IMR-90 (cell line): ENCODE measurements at regions not wholly inside any gene's neighbourhood (a gene's known extent, or its start where the extent isn't known, plus 50 kb on each side); places are given as distances from the start of the nearest gene placed in this dataset.

Experiments
- ATAC-seq: fragments of 200-7000 bp; cut with Tn5 transposase; 2 replicates; pipeline ENCODE4 v1.9.1; 2020; ENCODE audit warnings: low read depth, mild to moderate bottlenecking, moderate library complexity
- BruUV-seq: library from RNA; stranded (reverse); fragments of 400-500 nt; replicated peaks from 2 replicates; lab custom pipeline; 2021; lab: Mats Ljungman, UMichigan
- CTCF ChIA-PET: fragments of 300-600 bp; formaldehyde crosslinking; extraction: SDS; loops from one replicate; lab custom pipeline; 2021; ENCODE audit warnings: antibody characterized with exemption; lab: Yijun Ruan, JAX
- POLR2A ChIA-PET: fragments of 300-600 bp; sonication (Branson Sonifier 250); formaldehyde crosslinking; loops from one replicate; lab custom pipeline; 2022; ENCODE audit warnings: antibody characterized with exemption; ENCODE audit not compliant: unreplicated experiment; lab: Charles Lee
- DNase-seq: peaks from one replicate; pipeline ENCODE4 v3.0.0; 2013
- H2AFZ ChIP-seq: replicated peaks from 2 replicates; pipeline ENCODE3; 2013; ENCODE audit warnings: low read length, mild to moderate bottlenecking; ENCODE audit not compliant: poor library complexity
- H2AK5ac ChIP-seq: 2 replicates; pipeline ENCODE4 v1.6.1; 2013; ENCODE audit warnings: low read depth, low read length, inconsistent platforms
- H2AK9ac ChIP-seq: replicated peaks from 2 replicates; pipeline ENCODE3; 2013; ENCODE audit warnings: mild to moderate bottlenecking, low read depth, low read length, moderate library complexity; ENCODE audit not compliant: poor library complexity
- H2BK120ac ChIP-seq: 2 replicates; pipeline ENCODE4 v1.6.1; 2013; ENCODE audit warnings: low read depth, low read length, inconsistent platforms
- H2BK15ac ChIP-seq: 3 replicates; pipeline ENCODE4 v1.6.1; 2013; ENCODE audit warnings: low read depth, low read length, inconsistent platforms
- H2BK20ac ChIP-seq: 2 replicates; pipeline ENCODE4 v1.6.1; 2013; ENCODE audit warnings: low read depth, mild to moderate bottlenecking, inconsistent platforms, low read length, moderate library complexity
- H2BK5ac ChIP-seq: 2 replicates; pipeline ENCODE4 v1.6.1; 2013; ENCODE audit warnings: mild to moderate bottlenecking, low read depth, low read length, inconsistent platforms; ENCODE audit not compliant: poor library complexity, severe bottlenecking
- H3K14ac ChIP-seq: replicated peaks from 2 replicates; pipeline ENCODE4 v1.6.1; 2013; ENCODE audit warnings: low read depth, low read length, inconsistent platforms
- H3K18ac ChIP-seq: 2 replicates; pipeline ENCODE4 v1.6.1; 2013; ENCODE audit warnings: low read depth, low read length, control low read depth
- H3K23ac ChIP-seq: 2 replicates; pipeline ENCODE4 v1.6.1; 2013; ENCODE audit warnings: low read depth, low read length, inconsistent platforms
- H3K27ac ChIP-seq: 2 replicates; pipeline ENCODE4 v1.5.1; 2013; ENCODE audit warnings: mild to moderate bottlenecking, control low read depth, low read length; ENCODE audit not compliant: insufficient read depth
- H3K27me3 ChIP-seq: 2 replicates; pipeline ENCODE4 v1.6.1; 2013; ENCODE audit warnings: low read length; ENCODE audit not compliant: control insufficient read depth, insufficient read depth
- H3K36me3 ChIP-seq: 2 replicates; pipeline ENCODE4 v1.6.1; 2013; ENCODE audit warnings: low read length, mixed read lengths; ENCODE audit not compliant: control insufficient read depth, insufficient read depth
- H3K4ac ChIP-seq: 2 replicates; pipeline ENCODE4 v1.6.1; 2013; ENCODE audit warnings: low read depth, low read length, inconsistent platforms
- H3K4me1 ChIP-seq: 2 replicates; pipeline ENCODE4 v1.6.1; 2013; ENCODE audit warnings: low read length, mixed read lengths; ENCODE audit not compliant: control insufficient read depth, insufficient read depth
- H3K4me2 ChIP-seq: 2 replicates; pipeline ENCODE4 v1.6.1; 2013; ENCODE audit warnings: low read depth, mild to moderate bottlenecking, control low read depth, low read length, moderate library complexity
- H3K4me3 ChIP-seq: 2 replicates; pipeline ENCODE4 v1.5.1; 2013; ENCODE audit warnings: low read depth, mild to moderate bottlenecking, control low read depth, low read length, moderate library complexity; ENCODE audit not compliant: insufficient read depth
- H3K56ac ChIP-seq: 2 replicates; pipeline ENCODE4 v1.6.1; 2013; ENCODE audit warnings: low read length, inconsistent platforms; ENCODE audit not compliant: insufficient read depth; ENCODE audit errors: extremely low read depth
- H3K79me1 ChIP-seq, 2 experiments: 2 replicates each; pipeline ENCODE4 v1.6.1; 2013; ENCODE audit warnings: low read length in 2 of 2, inconsistent platforms in 1 of 2, low read depth in 1 of 2
- H3K9ac ChIP-seq: 2 replicates; pipeline ENCODE4 v1.6.1; 2013; ENCODE audit warnings: low read depth, low read length, control low read depth
- H3K9me1 ChIP-seq: 2 replicates; pipeline ENCODE4 v1.6.1; 2013; ENCODE audit warnings: low read length, inconsistent platforms; ENCODE audit not compliant: insufficient read depth
- H3K9me3 ChIP-seq: 2 replicates; pipeline ENCODE4 v1.6.1; 2013; ENCODE audit warnings: low read length; ENCODE audit not compliant: control insufficient read depth, insufficient read depth
- H4K20me1 ChIP-seq: 2 replicates; pipeline ENCODE4 v1.6.1; 2013; ENCODE audit warnings: low read length, inconsistent platforms; ENCODE audit not compliant: insufficient read depth
- H4K5ac ChIP-seq: 2 replicates; pipeline ENCODE4 v1.6.1; 2013; ENCODE audit warnings: mild to moderate bottlenecking, low read depth, low read length, control low read depth
- H4K8ac ChIP-seq, 2 experiments: 2 replicates each; pipeline ENCODE4 v1.6.1; 2013; ENCODE audit warnings: low read depth in 2 of 2, low read length in 2 of 2, control low read depth in 1 of 2, inconsistent platforms in 1 of 2
- H4K91ac ChIP-seq: 2 replicates; pipeline ENCODE4 v1.6.1; 2013; ENCODE audit warnings: low read depth, low read length, inconsistent platforms; ENCODE audit not compliant: insufficient read depth
- BHLHE40 ChIP-seq: fragments of 150-350 bp; IDR thresholded peaks from 2 replicates; pipeline ENCODE4 v1.6.1; 2016; ENCODE audit warnings: mild to moderate bottlenecking, low read depth, low read length
- CEBPB ChIP-seq: IDR thresholded peaks from 2 replicates; pipeline ENCODE4 v1.6.1; 2012; ENCODE audit warnings: low read depth, low read length, improper control_type of control experiment
- CHD1 ChIP-seq: IDR thresholded peaks from 2 replicates; pipeline ENCODE4 v1.6.1; 2012; ENCODE audit warnings: low read depth, low read length, improper control_type of control experiment
- FOS ChIP-seq: fragments of 150-350 bp; IDR thresholded peaks from 2 replicates; pipeline ENCODE4 v1.6.1; 2016; ENCODE audit warnings: low read depth, low read length
- MAZ ChIP-seq: IDR thresholded peaks from 2 replicates; pipeline ENCODE4 v1.6.1; 2012; ENCODE audit warnings: low read depth, mild to moderate bottlenecking, low read length, improper control_type of control experiment, moderate library complexity, borderline replicate concordance
- MXI1 ChIP-seq: IDR thresholded peaks from 2 replicates; pipeline ENCODE4 v1.6.1; 2012; ENCODE audit warnings: low read depth, mild to moderate bottlenecking, low read length, moderate library complexity, borderline replicate concordance
- RCOR1 ChIP-seq: IDR thresholded peaks from 2 replicates; pipeline ENCODE4 v1.6.1; 2012; ENCODE audit warnings: mild to moderate bottlenecking, low read length, improper control_type of control experiment; ENCODE audit not compliant: insufficient replicate concordance
- RFX5 ChIP-seq: IDR thresholded peaks from 2 replicates; pipeline ENCODE4 v1.8.0; 2012; ENCODE audit warnings: low read depth, mild to moderate bottlenecking, low read length, moderate library complexity
- WGBS, 2 experiments: methylation state at CpG; one replicate each; pipeline versions ENCODE4 v1.1.5 to v1.1.7; 2013; ENCODE audit warnings: missing lambda C conversion rate in 2 of 2; ENCODE audit not compliant: insufficient read length in 1 of 2; ENCODE audit errors: extremely low coverage in 2 of 2; 5-methylcytosine and 5-hydroxymethylcytosine counted together
- dilution Hi-C: fragments of 300-500 bp; cut with HindIII; formaldehyde crosslinking; loops from one replicate; pipeline ENCODE4 v1.14.3; 2018; ENCODE audit warnings: low sequenced_read_pairs; ENCODE audit not compliant: unreplicated experiment
- in situ Hi-C: fragments of 300-500 bp; cut with MboI; formaldehyde crosslinking; loops from 3 replicates; pipeline ENCODE4 v1.14.3; 2019; ENCODE audit warnings: low sequenced_read_pairs, inconsistent platforms, mixed read lengths
- intact Hi-C: fragments of 100-400 bp; cut with micrococcal nuclease; formaldehyde crosslinking; loops from 2 replicates; pipeline ENCODE4 v1.10.0; 2022
- TF ChIP-seq, protein P1 (sequence below): fragments of 150-350 bp; IDR thresholded peaks from 2 replicates; pipeline ENCODE4 v1.6.1; 2017; ENCODE audit warnings: mild to moderate bottlenecking, antibody characterized with exemption, low read length, low read depth
- TF ChIP-seq, protein P2 (sequence below): fragments of 150-350 bp; IDR thresholded peaks from 2 replicates; pipeline ENCODE4 v1.6.1; 2016; ENCODE audit warnings: low read depth, mild to moderate bottlenecking, low read length, moderate library complexity, borderline replicate concordance

GRCh38 chr17:26818736-26819135, 475.2 kb upstream of the WSB1 start:
- no TSS peak for BruUV-seq
- Histone ChIP-seq H3K4me3 (no peak overlapping the region), H3K4me2 (no peak overlapping the region), H2AK5ac (no peak overlapping the region), H3K27me3 (no peaks in the 10 kb centered on the region), H3K9me3 (peaks cover 5% of the 10 kb centered on the region; the same call in 1 of the 2 replicates), H2AK9ac (no peak overlapping the region), H4K5ac (no peak overlapping the region), H4K8ac (no peak overlapping the region), H2AFZ (no peak overlapping the region), H4K20me1 (no peaks in the 10 kb centered on the region), H3K4me1 (no peaks in the 10 kb centered on the region), H3K4ac (no peak overlapping the region), H4K91ac (no peak overlapping the region), H3K18ac (no peak overlapping the region), H3K9ac (no peak overlapping the region), H2BK5ac (peak overlapping the region; percentile 58), H3K27ac (no peak overlapping the region), H2BK20ac (no peak overlapping the region), H3K79me1 (no peaks in the 10 kb centered on the region), H3K36me3 (no peaks in the 10 kb centered on the region), H2BK15ac (no peak overlapping the region), H3K23ac (no peak overlapping the region), H2BK120ac (no peak overlapping the region), H3K14ac (no peak overlapping the region), H3K9me1 (no peaks in the 10 kb centered on the region), H3K56ac (no peak overlapping the region)
- ChIA-PET CTCF (no interaction called here), POLR2A (no interaction called here)
- DNase-seq = peak; percentile 47
- intact Hi-C loops = no loop called here
- no peak for ATAC-seq
- no peak for TF ChIP-seq RCOR1
- TF ChIP-seq CHD1 = no peak
- TF ChIP-seq MAZ = no peak
- TF ChIP-seq, protein P1, sequence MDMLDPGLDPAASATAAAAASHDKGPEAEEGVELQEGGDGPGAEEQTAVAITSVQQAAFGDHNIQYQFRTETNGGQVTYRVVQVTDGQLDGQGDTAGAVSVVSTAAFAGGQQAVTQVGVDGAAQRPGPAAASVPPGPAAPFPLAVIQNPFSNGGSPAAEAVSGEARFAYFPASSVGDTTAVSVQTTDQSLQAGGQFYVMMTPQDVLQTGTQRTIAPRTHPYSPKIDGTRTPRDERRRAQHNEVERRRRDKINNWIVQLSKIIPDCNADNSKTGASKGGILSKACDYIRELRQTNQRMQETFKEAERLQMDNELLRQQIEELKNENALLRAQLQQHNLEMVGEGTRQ = no peak
- no peak for TF ChIP-seq BHLHE40
- TF ChIP-seq CEBPB = no peak
- TF ChIP-seq FOS = no peak
- no peak for TF ChIP-seq RFX5
- TF ChIP-seq MXI1 = no peak
- TF ChIP-seq, protein P2, sequence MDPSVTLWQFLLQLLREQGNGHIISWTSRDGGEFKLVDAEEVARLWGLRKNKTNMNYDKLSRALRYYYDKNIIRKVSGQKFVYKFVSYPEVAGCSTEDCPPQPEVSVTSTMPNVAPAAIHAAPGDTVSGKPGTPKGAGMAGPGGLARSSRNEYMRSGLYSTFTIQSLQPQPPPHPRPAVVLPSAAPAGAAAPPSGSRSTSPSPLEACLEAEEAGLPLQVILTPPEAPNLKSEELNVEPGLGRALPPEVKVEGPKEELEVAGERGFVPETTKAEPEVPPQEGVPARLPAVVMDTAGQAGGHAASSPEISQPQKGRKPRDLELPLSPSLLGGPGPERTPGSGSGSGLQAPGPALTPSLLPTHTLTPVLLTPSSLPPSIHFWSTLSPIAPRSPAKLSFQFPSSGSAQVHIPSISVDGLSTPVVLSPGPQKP = no peak
- in situ Hi-C loops = no loop called here
- WGBS, 2 experiments = 52 to 100% methylated on average over 3 to 9 of the region's 9 CpGs
- dilution Hi-C loops = no loop called here
